ENCODE measurements at regions not wholly inside any gene's neighbourhood (a gene's known extent, or its start where the extent isn't known, plus 50 kb on each side); places are given as distances from the start of the nearest gene placed in this dataset.
"Not testable (repeated sequence)": the region's sequence is repeated elsewhere in the genome, so short reads cannot be mapped to it uniquely, and the experiment has no call there.

- no peak for DNase-seq (ENCODE audit: low read depth in 4 of 4, low spot score in 2 of 4)
Observed at GRCh38 chr4:127352220-127353113, 280.3 kb upstream of the INTU start.

- DNase-seq (ENCODE audit: low read depth in 4 of 4, low spot score in 2 of 4): no peak
Observed at GRCh38 chr4:127355743-127356142, 277.0 kb upstream of the INTU start.

GRCh38 chr4:127357765-127358164 lies 275.0 kb upstream of the INTU start:
- no peak for DNase-seq (ENCODE audit: low read depth in 4 of 4, low spot score in 2 of 4)

GRCh38 chr4:127362686-127363085 lies 270.1 kb upstream of the INTU start:
- no peak for DNase-seq (ENCODE audit: low read depth in 4 of 4, low spot score in 2 of 4)

GRCh38 chr4:127364397-127364796 lies 268.4 kb upstream of the INTU start:
- DNase-seq (ENCODE audit: low read depth in 4 of 4, low spot score in 2 of 4): no peak

GRCh38 chr4:127364911-127365310 lies 267.8 kb upstream of the INTU start:
- DNase-seq (ENCODE audit: low read depth in 4 of 4, low spot score in 2 of 4): no peak

GRCh38 chr4:127370604-127371003 lies 262.2 kb upstream of the INTU start:
- DNase-seq (ENCODE audit: low read depth in 4 of 4, low spot score in 2 of 4): no peak

GRCh38 chr4:127379499-127379898 lies 253.3 kb upstream of the INTU start:
- no peak for DNase-seq (ENCODE audit: low read depth in 4 of 4, low spot score in 2 of 4)

DNA sequence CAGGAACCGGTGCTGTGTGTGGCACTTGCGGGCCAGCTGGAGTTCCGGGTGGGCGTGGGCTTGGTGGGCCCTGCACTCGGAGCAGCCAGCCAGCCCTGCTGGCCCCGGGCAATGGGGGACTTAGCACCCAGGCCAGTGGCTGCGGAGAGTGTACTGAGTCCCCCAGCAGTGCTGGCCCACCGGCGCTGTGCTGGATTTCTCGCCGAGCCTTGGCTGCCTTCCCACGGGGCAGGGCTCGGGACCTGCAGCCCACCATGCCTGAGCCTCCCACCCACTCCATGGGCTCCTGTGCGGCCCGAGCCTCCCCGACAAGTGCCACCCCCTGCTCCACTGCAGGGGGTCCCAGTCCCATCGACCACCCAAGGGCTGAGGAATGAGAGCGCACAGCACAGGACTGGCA lies 252.8 kb upstream of the INTU start:
- DNase-seq (ENCODE audit: low read depth in 4 of 4, low spot score in 2 of 4): not testable (repeated sequence)

- DNase-seq (ENCODE audit: low read depth in 4 of 4, low spot score in 2 of 4): no peak
Observed at GRCh38 chr4:127383666-127384065, 249.1 kb upstream of the INTU start.

GRCh38 chr4:127394516-127394915 lies 238.2 kb upstream of the INTU start:
- DNase-seq (ENCODE audit: low read depth in 4 of 4, low spot score in 2 of 4): no peak

DNA sequence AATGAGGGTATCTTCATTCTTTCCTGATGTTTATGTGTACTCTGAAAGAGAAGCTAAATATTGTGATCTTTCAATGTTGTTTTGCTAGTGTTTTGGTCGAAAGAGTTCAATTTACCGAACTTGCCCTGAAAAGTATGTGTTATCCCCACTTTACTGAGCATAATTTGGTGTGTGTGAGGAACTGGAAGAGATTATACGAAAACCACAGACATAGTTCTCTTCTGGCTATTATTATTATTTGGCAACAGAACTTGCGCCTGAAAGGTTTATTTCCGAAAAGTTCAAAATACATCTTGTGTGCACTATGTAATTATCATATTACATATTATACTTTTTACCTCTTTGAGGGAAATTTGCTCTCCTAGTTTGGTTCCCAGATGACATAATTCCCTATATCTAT lies 232.5 kb upstream of the INTU start:
- DNase-seq (ENCODE audit: low read depth in 4 of 4, low spot score in 2 of 4): no peak

DNA sequence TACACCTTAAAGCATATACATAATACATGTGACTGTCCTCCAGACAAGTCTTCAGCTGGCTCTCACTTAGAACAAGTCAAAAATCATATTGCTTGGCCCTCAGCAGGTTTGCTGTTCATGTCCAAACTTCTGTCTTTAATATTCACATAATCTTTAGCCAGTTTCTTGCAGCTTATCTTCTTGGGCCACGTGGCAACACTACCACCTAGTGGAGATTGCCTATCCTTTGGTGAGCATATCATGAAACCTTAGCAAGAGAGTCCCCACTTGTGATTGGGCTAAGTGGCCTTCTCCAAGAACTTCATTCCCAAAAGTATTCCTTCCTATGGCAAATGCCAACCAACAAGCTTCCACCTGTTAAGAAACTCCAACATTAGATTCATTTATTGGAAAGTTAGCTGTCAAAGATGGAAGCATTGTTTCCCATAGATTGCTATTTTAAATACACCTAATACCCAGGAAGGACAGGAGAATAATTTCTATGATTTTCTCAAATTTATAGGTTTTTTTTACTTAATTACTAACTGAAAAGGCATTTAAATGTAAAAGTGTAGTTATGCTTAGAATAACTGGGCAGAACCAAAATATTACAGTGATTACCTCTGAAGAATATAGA lies 231.9 kb upstream of the INTU start:
- no peak for DNase-seq (ENCODE audit: low read depth in 4 of 4, low spot score in 2 of 4)

- no peak for DNase-seq (ENCODE audit: low read depth in 4 of 4, low spot score in 2 of 4)
Observed at GRCh38 chr4:127403471-127404084, 229.2 kb upstream of the INTU start.

DNA sequence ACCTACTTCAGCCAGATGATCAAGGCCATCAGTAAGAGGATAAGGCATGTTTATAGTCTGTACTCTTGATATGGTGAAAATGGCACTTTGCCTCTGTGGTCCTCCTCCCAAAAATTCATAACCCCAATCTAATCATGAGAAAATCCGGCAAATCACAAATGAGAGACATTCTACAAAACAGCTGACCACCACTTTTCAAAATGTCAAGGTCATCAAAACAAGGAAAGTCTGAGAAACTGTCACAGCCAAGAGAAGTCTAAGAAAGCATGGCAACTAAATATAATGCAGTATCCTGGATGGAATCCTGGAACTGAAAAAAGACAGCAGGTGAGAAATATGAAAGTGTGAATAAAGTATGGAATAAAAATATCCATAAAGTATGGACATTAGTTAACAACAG lies 226.6 kb upstream of the INTU start:
- no peak for DNase-seq (ENCODE audit: low read depth in 4 of 4, low spot score in 2 of 4)

- not testable (repeated sequence) for DNase-seq (ENCODE audit: low read depth in 4 of 4, low spot score in 2 of 4)
Observed at GRCh38 chr4:127407572-127407971, 225.2 kb upstream of the INTU start.

DNA sequence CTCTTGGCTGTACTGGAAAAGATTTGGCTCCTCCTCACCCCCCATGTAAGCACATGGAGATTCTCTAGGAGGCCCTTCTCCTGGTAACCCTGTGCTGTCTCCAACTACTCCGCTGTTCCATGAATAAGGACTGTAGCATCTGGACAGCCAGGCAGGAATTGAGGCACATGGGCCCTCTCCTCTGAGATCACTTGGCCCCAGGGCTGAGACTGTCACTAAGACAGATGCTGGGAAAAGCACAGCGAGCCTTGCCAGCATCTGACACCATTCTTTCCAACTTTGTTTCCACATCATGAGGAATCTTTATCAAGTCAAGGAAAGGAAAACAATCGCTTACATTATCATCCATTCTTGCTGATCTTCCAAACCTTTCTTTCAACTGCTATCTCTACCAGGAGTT lies 222.6 kb upstream of the INTU start:
- no peak for DNase-seq (ENCODE audit: low read depth in 4 of 4, low spot score in 2 of 4)

DNA sequence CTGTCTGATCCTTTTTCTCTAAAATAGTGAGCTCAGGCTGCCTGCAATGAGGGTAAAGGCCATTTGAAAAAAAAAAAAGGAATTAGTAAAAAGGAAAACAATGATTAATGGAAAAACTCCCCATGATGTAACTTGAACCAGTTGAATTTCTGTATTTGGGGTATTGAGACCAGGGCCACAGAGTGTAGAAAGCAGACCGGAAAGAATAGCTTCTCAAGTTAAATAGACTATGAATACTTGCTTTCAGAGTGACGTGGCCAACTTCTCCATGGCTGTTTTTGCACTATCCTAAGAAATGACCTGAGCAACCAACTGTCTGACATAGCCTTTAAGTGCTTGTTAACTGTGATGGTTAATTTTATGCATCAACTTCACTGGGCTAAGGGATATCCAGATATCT lies 222.1 kb upstream of the INTU start:
- DNase-seq (ENCODE audit: low read depth in 4 of 4, low spot score in 2 of 4): no peak

- DNase-seq (ENCODE audit: low read depth in 4 of 4, low spot score in 2 of 4): no peak
Observed at GRCh38 chr4:127414951-127415606, 217.7 kb upstream of the INTU start.

GRCh38 chr4:127416115-127416514 lies 216.6 kb upstream of the INTU start:
- no peak for DNase-seq (ENCODE audit: low read depth in 4 of 4, low spot score in 2 of 4)

DNA sequence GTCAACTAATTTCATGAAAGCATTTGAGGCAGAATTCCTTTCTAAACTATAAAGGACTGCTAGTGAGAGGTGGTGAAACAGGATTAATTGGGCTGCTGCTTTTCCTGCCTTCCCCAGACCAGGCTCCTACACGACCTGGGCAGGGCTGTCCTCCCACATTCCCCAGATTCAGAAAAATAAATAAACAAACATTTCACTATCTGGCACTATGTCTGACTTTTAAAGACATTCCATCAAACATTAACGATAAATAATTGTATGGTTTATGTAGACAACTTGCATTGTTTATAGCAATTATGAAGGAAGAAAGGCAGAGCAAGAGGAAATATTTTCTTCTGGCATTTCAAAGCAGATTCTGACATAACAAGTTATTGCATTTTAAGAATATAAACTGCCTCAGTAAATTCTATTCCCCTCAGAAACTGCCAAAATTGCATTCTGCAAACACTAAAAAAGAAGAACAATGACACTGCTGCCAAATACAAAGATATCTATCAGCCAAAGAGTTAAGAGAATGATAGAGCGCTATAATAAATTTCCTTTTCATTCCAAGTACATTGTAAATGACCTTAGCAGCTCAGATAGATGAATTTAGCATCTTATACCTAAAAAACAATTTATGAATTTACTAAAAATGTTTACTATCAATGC lies 214.7 kb upstream of the INTU start:
- DNase-seq (ENCODE audit: low read depth in 4 of 4, low spot score in 2 of 4): no peak
